Caco-2 (cell line): ENCODE measurements at regions not wholly inside any gene's neighbourhood (a gene's known extent, or its start where the extent isn't known, plus 50 kb on each side); places are given as distances from the start of the nearest gene placed in this dataset.

Source experiments
- BruUV-seq: library from RNA; stranded (reverse); fragments of 400-500 nt; replicated peaks from 2 replicates; lab custom pipeline; 2021; lab: Mats Ljungman, UMichigan
- CTCF ChIA-PET: fragments of 300-600 bp; sonication (Branson Sonifier 250); formaldehyde crosslinking; loops from one replicate; lab custom pipeline; 2022; ENCODE audit warnings: antibody characterized with exemption; lab: Charles Lee
- POLR2A ChIA-PET: fragments of 300-600 bp; sonication (Branson Sonifier 250); formaldehyde crosslinking; loops from one replicate; lab custom pipeline; 2022; ENCODE audit warnings: antibody characterized with exemption; lab: Charles Lee
- DNase-seq, 2 experiments: peaks; one replicate each; pipeline versions ENCODE4 v3.0.0 to v3.0.0-alpha.2; 2020 to 2022
- H3K27me3 ChIP-seq: replicated peaks from 2 replicates; pipeline ENCODE4 v1.6.0; 2011; ENCODE audit warnings: low read length; ENCODE audit not compliant: control insufficient read depth, insufficient read depth
- H3K36me3 ChIP-seq: 2 replicates; pipeline ENCODE4 v1.5.1; 2011; ENCODE audit warnings: low read length; ENCODE audit not compliant: control insufficient read depth, insufficient read depth
- H3K4me1 ChIP-seq: fragments of 250-450 bp; sonication (Bioruptor Pico); 2 replicates; pipeline ENCODE4 v1.5.1; 2020; ENCODE audit warnings: mild to moderate bottlenecking
- H3K4me3 ChIP-seq: 2 replicates; pipeline ENCODE4 v1.5.1; 2011; ENCODE audit warnings: low read depth, mild to moderate bottlenecking, control low read depth, low read length
- H3K9me3 ChIP-seq: fragments of 250-450 bp; sonication (Bioruptor Pico); 2 replicates; pipeline ENCODE4 v1.5.1; 2020; ENCODE audit warnings: mild to moderate bottlenecking, moderate library complexity
- H3K27ac Mint-ChIP-seq: one replicate; pipeline ENCODE4 v1.8.0; 2022; ENCODE audit warnings: mixed read lengths; ENCODE audit not compliant: unreplicated experiment
- H3K27me3 Mint-ChIP-seq: one replicate; pipeline ENCODE4 v1.8.0; 2022; ENCODE audit warnings: mixed read lengths; ENCODE audit not compliant: insufficient read depth, unreplicated experiment
- H3K36me3 Mint-ChIP-seq: one replicate; pipeline ENCODE4 v1.8.0; 2022; ENCODE audit warnings: mild to moderate bottlenecking, mixed read lengths; ENCODE audit not compliant: insufficient read depth, unreplicated experiment
- H3K4me1 Mint-ChIP-seq: one replicate; pipeline ENCODE4 v1.8.0; 2022; ENCODE audit warnings: low read depth, mixed read lengths; ENCODE audit not compliant: unreplicated experiment
- H3K4me3 Mint-ChIP-seq: one replicate; pipeline ENCODE4 v1.8.0; 2022; ENCODE audit warnings: mild to moderate bottlenecking, moderate library complexity, mixed read lengths; ENCODE audit not compliant: unreplicated experiment
- H3K9me3 Mint-ChIP-seq: one replicate; pipeline ENCODE4 v1.8.0; 2022; ENCODE audit warnings: mixed read lengths; ENCODE audit not compliant: unreplicated experiment
- CTCF ChIP-seq, 2 experiments: fragments of 200-600 bp in 1 of 2; IDR thresholded peaks; 1 replicate in 1 of 2; 2 replicates in 1 of 2; pipeline versions ENCODE4 v1.5.1 to v1.8.0; 2011 to 2022; ENCODE audit warnings: antibody characterized with exemption in 1 of 2, control low read depth in 1 of 2, inconsistent platforms in 1 of 2, low read depth in 1 of 2, low read length in 1 of 2, mild to moderate bottlenecking in 1 of 2, moderate library complexity in 1 of 2; ENCODE audit not compliant: insufficient read depth in 1 of 2, severe bottlenecking in 1 of 2, unreplicated experiment in 1 of 2
- intact Hi-C: fragments of 100-400 bp; cut with micrococcal nuclease; formaldehyde crosslinking; loops from one replicate; pipeline ENCODE4 v1.10.0; 2022; ENCODE audit not compliant: unreplicated experiment

GRCh38 chr13:62206165-62206564, 790.5 kb upstream of the PCDH20 start:
- H3K27me3 ChIP-seq = no peaks in the 10 kb centered on the region
- no peak overlapping the region for H3K4me3 ChIP-seq
- Mint-ChIP-seq H3K4me1 (no peaks in the 10 kb centered on the region), H3K27ac (no peak overlapping the region), H3K27me3 (no peaks in the 10 kb centered on the region), H3K4me3 (no peak overlapping the region), H3K9me3 (no peaks in the 10 kb centered on the region), H3K36me3 (no peaks in the 10 kb centered on the region)
- CTCF ChIA-PET = no interaction called here
- POLR2A ChIA-PET = no interaction called here
- no peak for TF ChIP-seq CTCF (IDR thresholded peaks at IDR 0.05; ENCODE audit: insufficient read depth in 1 of 2, low read depth in 1 of 2, low read length in 1 of 2, severe bottlenecking in 1 of 2, unreplicated experiment in 1 of 2)
- no peaks in the 10 kb centered on the region for H3K9me3 ChIP-seq
- BruUV-seq = no TSS peak
- H3K36me3 ChIP-seq = no peaks in the 10 kb centered on the region
- H3K4me1 ChIP-seq = no peaks in the 10 kb centered on the region
- DNase-seq = no peak
- intact Hi-C loops = no loop called here

GRCh38 chr13:62205273-62205672, 789.6 kb upstream of the PCDH20 start:
- H3K4me3 ChIP-seq = no peak overlapping the region
- POLR2A ChIA-PET = no interaction called here
- Mint-ChIP-seq H3K4me1 (no peaks in the 10 kb centered on the region), H3K27me3 (no peaks in the 10 kb centered on the region), H3K4me3 (no peak overlapping the region), H3K27ac (no peak overlapping the region), H3K9me3 (no peaks in the 10 kb centered on the region), H3K36me3 (no peaks in the 10 kb centered on the region)
- no TSS peak for BruUV-seq
- no peaks in the 10 kb centered on the region for H3K36me3 ChIP-seq
- H3K27me3 ChIP-seq = no peaks in the 10 kb centered on the region
- TF ChIP-seq CTCF (IDR thresholded peaks at IDR 0.05; ENCODE audit: insufficient read depth in 1 of 2, low read depth in 1 of 2, low read length in 1 of 2, severe bottlenecking in 1 of 2, unreplicated experiment in 1 of 2) = no peak
- H3K4me1 ChIP-seq = no peaks in the 10 kb centered on the region
- no peak for DNase-seq
- H3K9me3 ChIP-seq = no peaks in the 10 kb centered on the region
- intact Hi-C loops = no loop called here
- CTCF ChIA-PET = no interaction called here

GRCh38 chr13:62194371-62194770, 778.7 kb upstream of the PCDH20 start:
- no peak overlapping the region for H3K27ac Mint-ChIP-seq
- no peaks in the 10 kb centered on the region for H3K27me3 Mint-ChIP-seq
- no peaks in the 10 kb centered on the region for H3K4me1 Mint-ChIP-seq
- H3K27me3 ChIP-seq = no peaks in the 10 kb centered on the region
- POLR2A ChIA-PET = no interaction called here
- no peak overlapping the region for H3K4me3 ChIP-seq
- no peak for DNase-seq
- H3K9me3 ChIP-seq = no peaks in the 10 kb centered on the region
- H3K4me1 ChIP-seq = no peaks in the 10 kb centered on the region
- BruUV-seq = no TSS peak
- TF ChIP-seq CTCF (IDR thresholded peaks at IDR 0.05; ENCODE audit: insufficient read depth in 1 of 2, low read depth in 1 of 2, low read length in 1 of 2, severe bottlenecking in 1 of 2, unreplicated experiment in 1 of 2) = no peak
- peaks cover 6% of the 10 kb centered on the region for H3K36me3 Mint-ChIP-seq
- CTCF ChIA-PET = no interaction called here
- H3K4me3 Mint-ChIP-seq = no peak overlapping the region
- intact Hi-C loops = no loop called here
- H3K9me3 Mint-ChIP-seq = no peaks in the 10 kb centered on the region
- H3K36me3 ChIP-seq = no peaks in the 10 kb centered on the region
